ENCODE measurements at regions not wholly inside any gene's neighbourhood (a gene's known extent, or its start where the extent isn't known, plus 50 kb on each side); places are given as distances from the start of the nearest gene placed in this dataset.

DNA sequence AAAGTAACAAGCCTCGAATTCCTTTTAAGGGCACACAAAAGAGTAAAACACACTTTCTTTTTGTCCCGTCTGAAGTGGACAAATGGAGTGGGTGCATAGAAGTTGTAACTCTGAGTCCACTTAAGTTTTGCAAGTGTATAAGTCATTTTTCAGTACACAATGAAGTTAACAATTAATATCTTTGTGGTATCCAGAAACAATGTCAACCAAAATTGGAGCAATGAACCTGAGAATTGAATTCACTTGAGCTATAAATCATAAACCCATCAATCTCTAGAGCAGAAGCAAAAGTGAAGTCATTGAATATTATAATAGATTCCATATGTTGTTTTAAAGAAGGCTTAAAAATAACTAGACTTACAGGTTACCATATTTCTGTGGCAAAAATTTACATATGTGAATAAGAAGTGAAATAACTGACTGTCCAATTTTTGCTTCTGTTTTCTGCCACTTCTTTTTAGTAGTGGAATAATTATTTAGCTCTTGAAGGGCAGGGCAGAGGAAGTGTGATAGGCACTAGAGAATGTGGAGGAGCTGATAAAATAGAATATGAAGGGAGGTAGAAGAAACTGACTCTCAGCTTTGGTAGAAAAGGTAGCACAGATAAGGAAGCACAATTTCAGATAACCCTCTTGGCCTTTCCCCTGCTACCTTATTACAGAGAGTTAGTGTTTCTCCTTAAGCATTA lies 73.9 kb upstream of the RGL1 start:
- Histone ChIP-seq H3K27me3 (replicated peaks) (no peaks in the 10 kb centered on the region), H3K36me3 (replicated peaks) (no peaks in the 10 kb centered on the region), H3K4me3 (ENCODE audit: low read depth, low read length) (no peak overlapping the region), H3K27ac (no peak overlapping the region)
- TF ChIP-seq CTCF (IDR thresholded peaks at IDR 0.05; ENCODE audit: low read depth, low read length, missing control alignments), result no peak
- DNase-seq, result no peak
- in situ Hi-C loops (cut with HindIII; ENCODE audit: low pct_ligation_motif_present, low sequenced_read_pairs), result no loop called here

- no peaks in the 10 kb centered on the region for H3K27me3 ChIP-seq (replicated peaks)
- no peak overlapping the region for H3K4me3 ChIP-seq (ENCODE audit: low read depth, low read length)
- no peak for TF ChIP-seq CTCF (IDR thresholded peaks at IDR 0.05; ENCODE audit: low read depth, low read length, missing control alignments)
- no peaks in the 10 kb centered on the region for H3K36me3 ChIP-seq (replicated peaks)
- in situ Hi-C loops (cut with HindIII; ENCODE audit: low pct_ligation_motif_present, low sequenced_read_pairs), result no loop called here
- H3K27ac ChIP-seq, result no peak overlapping the region
- no peak for DNase-seq
These were observed 74.7 kb upstream of the RGL1 start for GRCh38 chr1:183730107-183730724.

GRCh38 chr1:183726825-183727224 lies 73.7 kb upstream of the APOBEC4 start:
- TF ChIP-seq CTCF (IDR thresholded peaks at IDR 0.05; ENCODE audit: low read depth, low read length, missing control alignments), result no peak
- DNase-seq, result no peak
- H3K36me3 ChIP-seq (replicated peaks), result no peaks in the 10 kb centered on the region
- in situ Hi-C loops (cut with HindIII; ENCODE audit: low pct_ligation_motif_present, low sequenced_read_pairs), result no loop called here
- no peak overlapping the region for H3K27ac ChIP-seq
- no peaks in the 10 kb centered on the region for H3K27me3 ChIP-seq (replicated peaks)
- H3K4me3 ChIP-seq (ENCODE audit: low read depth, low read length), result no peak overlapping the region

DNA sequence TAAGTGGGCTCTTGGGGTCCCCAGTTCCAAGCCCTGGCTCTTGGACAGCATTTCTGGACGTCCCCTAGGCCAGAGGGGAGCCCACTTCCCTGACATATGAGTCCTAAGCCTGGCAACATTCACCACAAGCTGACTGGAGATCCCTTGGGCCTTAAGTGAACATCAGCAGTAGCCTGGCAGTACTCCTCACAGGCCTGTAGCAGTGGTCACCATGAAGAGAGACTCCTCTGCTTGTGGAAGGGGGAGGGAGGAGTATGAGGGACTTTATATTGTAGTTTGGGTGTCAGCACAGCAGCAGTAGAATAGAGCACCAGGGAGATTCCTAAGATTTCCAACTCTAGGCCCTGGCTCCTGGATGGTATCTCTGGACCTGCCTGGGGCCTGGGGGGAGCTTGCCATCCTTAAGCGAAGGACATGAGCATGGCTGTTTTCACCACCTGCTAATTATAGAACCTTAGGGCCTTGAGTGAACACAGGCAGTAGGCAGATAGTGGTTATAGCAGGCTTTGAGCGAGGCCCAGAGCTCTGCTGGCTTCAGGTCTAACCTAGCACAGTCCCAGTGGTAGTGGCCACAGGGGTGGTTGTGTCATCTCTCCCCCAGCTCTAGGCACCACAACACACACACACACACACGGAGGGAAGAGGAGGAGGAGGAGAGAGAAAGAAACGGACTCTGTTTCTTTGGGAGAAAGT lies 71.4 kb upstream of the APOBEC4 start:
- in situ Hi-C loops (cut with HindIII; ENCODE audit: low pct_ligation_motif_present, low sequenced_read_pairs), result no loop called here
- H3K27ac ChIP-seq, result no peak overlapping the region
- DNase-seq, result no peak
- no peak overlapping the region for H3K4me3 ChIP-seq (ENCODE audit: low read depth, low read length)
- H3K36me3 ChIP-seq (replicated peaks), result no peaks in the 10 kb centered on the region
- no peaks in the 10 kb centered on the region for H3K27me3 ChIP-seq (replicated peaks)
- no peak for TF ChIP-seq CTCF (IDR thresholded peaks at IDR 0.05; ENCODE audit: low read depth, low read length, missing control alignments)

DNA sequence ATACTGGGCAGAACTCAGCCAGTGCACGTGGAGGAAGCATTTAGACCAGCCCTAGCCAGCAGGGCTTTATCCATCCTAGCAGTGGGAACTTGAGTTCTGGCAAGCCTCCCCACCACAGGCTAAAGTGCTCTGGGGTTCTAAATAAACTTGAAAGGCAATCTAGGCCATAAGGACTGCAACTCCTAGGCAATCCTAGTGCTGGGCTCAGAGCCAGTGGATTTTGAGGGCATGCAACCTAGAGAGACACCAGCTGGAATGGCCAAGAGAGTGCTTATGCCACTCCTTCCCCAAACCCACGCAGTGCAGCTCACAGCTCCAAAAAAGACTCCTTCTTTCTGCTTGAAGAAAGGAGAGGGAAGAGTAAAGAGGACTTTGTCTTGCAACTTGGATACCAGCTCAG lies 70.5 kb upstream of the APOBEC4 start:
- TF ChIP-seq CTCF (IDR thresholded peaks at IDR 0.05; ENCODE audit: low read depth, low read length, missing control alignments), result no peak
- Histone ChIP-seq H3K36me3 (replicated peaks) (no peaks in the 10 kb centered on the region), H3K27me3 (replicated peaks) (no peaks in the 10 kb centered on the region), H3K4me3 (ENCODE audit: low read depth, low read length) (no peak overlapping the region), H3K27ac (no peak overlapping the region)
- DNase-seq, result no peak
- in situ Hi-C loops (cut with HindIII; ENCODE audit: low pct_ligation_motif_present, low sequenced_read_pairs), result no loop called here

All from brain microvascular endothelial cell (primary cell).